ENCODE measurements at regions not wholly inside any gene's neighbourhood (a gene's known extent, or its start where the extent isn't known, plus 50 kb on each side); places are given as distances from the start of the nearest gene placed in this dataset.
"Not testable (repeated sequence)": the region's sequence is repeated elsewhere in the genome, so short reads cannot be mapped to it uniquely, and the experiment has no call there.

GRCh38 chr9:136601250-136601973 is 55.6 kb upstream of the NOTCH1 start:
- not testable (repeated sequence) for H3K4me1 Mint-ChIP-seq (ENCODE audit: low read depth); H3K36me3 Mint-ChIP-seq (ENCODE audit: insufficient read depth); H3K4me3 Mint-ChIP-seq; ATAC-seq; DNase-seq; H3K9me3 Mint-ChIP-seq
- peaks cover 27% of the 10 kb centered on the region for H3K27me3 Mint-ChIP-seq (ENCODE audit: low read depth)

- no peak for ATAC-seq
- no peaks in the 10 kb centered on the region for H3K36me3 Mint-ChIP-seq (ENCODE audit: insufficient read depth)
- no peak for DNase-seq
- peaks cover 26% of the 10 kb centered on the region for H3K27me3 Mint-ChIP-seq (ENCODE audit: low read depth)
- H3K9me3 Mint-ChIP-seq, result no peaks in the 10 kb centered on the region
- no peaks in the 10 kb centered on the region for H3K4me1 Mint-ChIP-seq (ENCODE audit: low read depth)
- H3K4me3 Mint-ChIP-seq, result no peak overlapping the region
Observed at GRCh38 chr9:136599811-136600660, 54.2 kb upstream of the NOTCH1 start.

GRCh38 chr9:136599074-136599531 is 53.3 kb upstream of the NOTCH1 start:
- Mint-ChIP-seq H3K27me3 (ENCODE audit: low read depth) (peaks cover 24% of the 10 kb centered on the region), H3K4me1 (ENCODE audit: low read depth) (no peaks in the 10 kb centered on the region), H3K4me3 (no peak overlapping the region), H3K36me3 (ENCODE audit: insufficient read depth) (no peaks in the 10 kb centered on the region), H3K9me3 (no peaks in the 10 kb centered on the region)
- no peak for ATAC-seq
- no peak for DNase-seq

DNA sequence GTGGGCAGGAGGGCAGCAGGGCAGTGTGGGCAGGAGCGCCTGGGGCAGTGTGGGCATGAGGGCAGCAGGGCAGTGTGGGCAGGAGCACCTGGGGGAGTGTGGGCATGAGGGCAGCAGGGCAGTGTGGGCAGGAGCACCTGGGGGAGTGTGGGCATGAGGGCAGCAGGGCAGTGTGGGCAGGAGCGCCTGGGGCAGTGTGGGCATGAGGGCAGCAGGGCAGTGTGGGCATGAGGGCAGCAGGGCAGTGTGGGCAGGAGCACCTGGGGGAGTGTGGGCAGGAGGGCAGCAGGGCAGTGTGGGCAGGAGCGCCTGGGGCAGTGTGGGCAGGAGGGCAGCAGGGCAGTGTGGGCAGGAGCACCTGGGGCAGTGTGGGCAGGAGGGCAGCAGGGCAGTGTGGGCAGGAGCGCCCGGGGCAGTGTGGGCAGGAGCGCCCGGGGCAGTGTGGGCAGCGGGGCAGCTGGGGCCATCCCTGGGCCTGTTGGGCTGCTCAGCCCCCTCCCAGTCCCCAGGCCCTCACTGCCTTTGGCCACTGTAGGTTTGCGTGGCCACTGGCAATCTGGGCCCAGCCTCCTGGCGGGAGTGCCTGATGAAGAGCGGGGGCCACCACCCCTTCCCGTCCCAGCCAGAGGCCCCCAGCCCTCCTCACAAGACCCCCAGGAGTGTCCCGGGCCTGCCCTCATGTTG is 52.7 kb upstream of the NOTCH1 start:
- peaks cover 20% of the 10 kb centered on the region for H3K27me3 Mint-ChIP-seq (ENCODE audit: low read depth)
- not testable (repeated sequence) for H3K4me3 Mint-ChIP-seq; H3K4me1 Mint-ChIP-seq (ENCODE audit: low read depth); ATAC-seq; H3K36me3 Mint-ChIP-seq (ENCODE audit: insufficient read depth); DNase-seq; H3K9me3 Mint-ChIP-seq

DNA sequence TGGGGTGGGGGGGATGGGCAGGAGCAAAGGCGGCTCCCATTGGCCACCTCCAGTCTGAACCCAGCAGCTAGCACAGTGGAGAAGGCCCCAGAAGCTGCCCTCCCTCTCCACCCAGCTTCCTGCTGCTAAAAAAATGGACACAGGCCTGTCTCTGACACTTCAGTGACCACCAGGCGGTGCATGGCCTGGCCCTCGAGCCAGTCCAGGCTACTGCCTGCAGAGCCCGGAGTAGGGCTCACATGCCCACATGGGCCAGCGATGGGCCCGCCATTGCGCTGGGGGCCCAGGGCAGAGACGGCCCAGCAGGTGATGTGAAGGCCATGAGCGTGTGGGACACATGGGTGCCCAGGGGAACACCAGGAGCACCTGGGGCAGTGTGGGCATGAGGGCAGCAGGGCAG is 52.1 kb upstream of the NOTCH1 start:
- Mint-ChIP-seq H3K9me3 (no peaks in the 10 kb centered on the region), H3K36me3 (ENCODE audit: insufficient read depth) (no peaks in the 10 kb centered on the region), H3K27me3 (ENCODE audit: low read depth) (peaks cover 14% of the 10 kb centered on the region), H3K4me1 (ENCODE audit: low read depth) (no peaks in the 10 kb centered on the region), H3K4me3 (no peak overlapping the region)
- DNase-seq, result no peak
- ATAC-seq, result no peak

GRCh38 chr9:136597141-136597885 is 51.5 kb upstream of the NOTCH1 start:
- H3K4me3 Mint-ChIP-seq, result no peak overlapping the region
- no peaks in the 10 kb centered on the region for H3K9me3 Mint-ChIP-seq
- ATAC-seq (no peak), DNase-seq (no peak)
- H3K36me3 Mint-ChIP-seq (ENCODE audit: insufficient read depth), result no peaks in the 10 kb centered on the region
- H3K27me3 Mint-ChIP-seq (ENCODE audit: low read depth), result peaks cover 10% of the 10 kb centered on the region
- H3K4me1 Mint-ChIP-seq (ENCODE audit: low read depth), result no peaks in the 10 kb centered on the region

- DNase-seq, result no peak
- no peak for ATAC-seq
- H3K9me3 Mint-ChIP-seq, result no peaks in the 10 kb centered on the region
Observed at GRCh38 chr9:136596630-136597031, 50.8 kb upstream of the NOTCH1 start.

GRCh38 chr9:136596217-136596616 is 50.4 kb upstream of the NOTCH1 start:
- Mint-ChIP-seq H3K36me3 (ENCODE audit: insufficient read depth) (no peaks in the 10 kb centered on the region), H3K4me1 (ENCODE audit: low read depth) (no peaks in the 10 kb centered on the region), H3K4me3 (no peak overlapping the region), H3K27me3 (ENCODE audit: low read depth) (peaks cover 7% of the 10 kb centered on the region), H3K9me3 (no peaks in the 10 kb centered on the region)
- ATAC-seq (no peak), DNase-seq (no peak)

More at GRCh38 chr9:136596630-136597031, 50.8 kb upstream of the NOTCH1 start:
- peaks cover 7% of the 10 kb centered on the region for H3K27me3 Mint-ChIP-seq (ENCODE audit: low read depth)
- no peaks in the 10 kb centered on the region for H3K36me3 Mint-ChIP-seq (ENCODE audit: insufficient read depth)
- no peaks in the 10 kb centered on the region for H3K4me1 Mint-ChIP-seq (ENCODE audit: low read depth)
- H3K4me3 Mint-ChIP-seq, result no peak overlapping the region

GRCh38 chr9:136595245-136596153 is 49.7 kb upstream of the NOTCH1 start:
- Mint-ChIP-seq H3K4me3 (no peak overlapping the region), H3K4me1 (ENCODE audit: low read depth) (no peaks in the 10 kb centered on the region), H3K9me3 (no peaks in the 10 kb centered on the region), H3K27me3 (ENCODE audit: low read depth) (peaks cover 7% of the 10 kb centered on the region), H3K36me3 (ENCODE audit: insufficient read depth) (no peaks in the 10 kb centered on the region)
- DNase-seq (no peak), ATAC-seq (no peak)
